ENCODE measurements at regions not wholly inside any gene's neighbourhood (a gene's known extent, or its start where the extent isn't known, plus 50 kb on each side); places are given as distances from the start of the nearest gene placed in this dataset.

- TF ChIP-seq MAZ (IDR thresholded peaks at IDR 0.05; ENCODE audit: borderline replicate concordance, low read depth, low read length) (no peak), RCOR1 (IDR thresholded peaks at IDR 0.05; ENCODE audit: insufficient replicate concordance, low read length) (no peak)
- peaks cover 28% of the 10 kb centered on the region for H3K9me3 ChIP-seq (ENCODE audit: control insufficient read depth, insufficient read depth, low read length)
- H2BK120ac ChIP-seq (ENCODE audit: low read depth, low read length) = no peak overlapping the region
- intact Hi-C loops (cut with micrococcal nuclease) = no loop called here
- H2BK5ac ChIP-seq (ENCODE audit: low read depth, low read length, poor library complexity, severe bottlenecking) = no peak overlapping the region
- H3K4me3 ChIP-seq (ENCODE audit: insufficient read depth, low read depth, low read length) = no peak overlapping the region
- no peaks in the 10 kb centered on the region for H3K4me1 ChIP-seq (ENCODE audit: control insufficient read depth, insufficient read depth, low read length)
- no TSS peak for BruUV-seq (replicated peaks)
- ATAC-seq (ENCODE audit: low read depth) = no peak
- no peak overlapping the region for H3K4ac ChIP-seq (ENCODE audit: low read depth, low read length)
- no peak overlapping the region for H3K4me2 ChIP-seq (ENCODE audit: low read depth, low read length)
- H4K8ac ChIP-seq (ENCODE audit: low read depth in 2 of 2, low read length in 2 of 2) = no peak overlapping the region
- no peaks in the 10 kb centered on the region for H3K79me1 ChIP-seq (ENCODE audit: low read depth in 1 of 2, low read length in 2 of 2)
- no peak overlapping the region for H3K18ac ChIP-seq (ENCODE audit: low read depth, low read length)
- no peak for DNase-seq
- no peak overlapping the region for H2BK15ac ChIP-seq (ENCODE audit: low read depth, low read length)
- no peak overlapping the region for H3K56ac ChIP-seq (ENCODE audit: extremely low read depth, insufficient read depth, low read length)
- no peaks in the 10 kb centered on the region for H3K36me3 ChIP-seq (ENCODE audit: control insufficient read depth, insufficient read depth, low read length)
- H3K27ac ChIP-seq (ENCODE audit: insufficient read depth, low read length) = no peak overlapping the region
- H2AK9ac ChIP-seq (replicated peaks; ENCODE audit: low read depth, low read length, poor library complexity) = no peak overlapping the region
- H3K14ac ChIP-seq (replicated peaks; ENCODE audit: low read depth, low read length) = no peak overlapping the region
- ChIA-PET CTCF (no interaction called here), POLR2A (ENCODE audit: unreplicated experiment) (no interaction called here)
- in situ Hi-C loops (cut with MboI; ENCODE audit: low sequenced_read_pairs) = no loop called here
- no peak overlapping the region for H4K91ac ChIP-seq (ENCODE audit: insufficient read depth, low read depth, low read length)
- H3K27me3 ChIP-seq (ENCODE audit: control insufficient read depth, insufficient read depth, low read length) = no peaks in the 10 kb centered on the region
- H3K9ac ChIP-seq (ENCODE audit: low read depth, low read length) = no peak overlapping the region
- no peak overlapping the region for H4K5ac ChIP-seq (ENCODE audit: low read depth, low read length)
- H2AFZ ChIP-seq (replicated peaks; ENCODE audit: low read length, poor library complexity) = no peak overlapping the region
- 67% methylated on average over 1 of the region's 2 CpGs; no CpG with 5 or more reads in 1 of the 2 experiments for WGBS, 2 experiments (ENCODE audit: extremely low coverage in 2 of 2, insufficient read length in 1 of 2)
- no peak overlapping the region for H2BK20ac ChIP-seq (ENCODE audit: low read depth, low read length)
- dilution Hi-C loops (cut with HindIII; ENCODE audit: low sequenced_read_pairs, unreplicated experiment) = no loop called here
- H2AK5ac ChIP-seq (ENCODE audit: low read depth, low read length) = no peak overlapping the region
- no peaks in the 10 kb centered on the region for H4K20me1 ChIP-seq (ENCODE audit: insufficient read depth, low read length)
- H3K9me1 ChIP-seq (ENCODE audit: insufficient read depth, low read length) = no peaks in the 10 kb centered on the region
- no peak overlapping the region for H3K23ac ChIP-seq (ENCODE audit: low read depth, low read length)
Observed at GRCh38 chr10:85317827-85318226, 989.4 kb downstream of the CCSER2 start.
